Caco-2 (cell line): ENCODE measurements at regions not wholly inside any gene's neighbourhood (a gene's known extent, or its start where the extent isn't known, plus 50 kb on each side); places are given as distances from the start of the nearest gene placed in this dataset.

Source experiments
- BruUV-seq: library from RNA; stranded (reverse); fragments of 400-500 nt; replicated peaks from 2 replicates; lab custom pipeline; 2021; lab: Mats Ljungman, UMichigan
- CTCF ChIA-PET: fragments of 300-600 bp; sonication (Branson Sonifier 250); formaldehyde crosslinking; loops from one replicate; lab custom pipeline; 2022; ENCODE audit warnings: antibody characterized with exemption; lab: Charles Lee
- POLR2A ChIA-PET: fragments of 300-600 bp; sonication (Branson Sonifier 250); formaldehyde crosslinking; loops from one replicate; lab custom pipeline; 2022; ENCODE audit warnings: antibody characterized with exemption; lab: Charles Lee
- DNase-seq, 2 experiments: peaks; one replicate each; pipeline versions ENCODE4 v3.0.0 to v3.0.0-alpha.2; 2020 to 2022
- H3K27me3 ChIP-seq: replicated peaks from 2 replicates; pipeline ENCODE4 v1.6.0; 2011; ENCODE audit warnings: low read length; ENCODE audit not compliant: control insufficient read depth, insufficient read depth
- H3K36me3 ChIP-seq: 2 replicates; pipeline ENCODE4 v1.5.1; 2011; ENCODE audit warnings: low read length; ENCODE audit not compliant: control insufficient read depth, insufficient read depth
- H3K4me1 ChIP-seq: fragments of 250-450 bp; sonication (Bioruptor Pico); 2 replicates; pipeline ENCODE4 v1.5.1; 2020; ENCODE audit warnings: mild to moderate bottlenecking
- H3K4me3 ChIP-seq: 2 replicates; pipeline ENCODE4 v1.5.1; 2011; ENCODE audit warnings: low read depth, mild to moderate bottlenecking, control low read depth, low read length
- H3K9me3 ChIP-seq: fragments of 250-450 bp; sonication (Bioruptor Pico); 2 replicates; pipeline ENCODE4 v1.5.1; 2020; ENCODE audit warnings: mild to moderate bottlenecking, moderate library complexity
- H3K27ac Mint-ChIP-seq: one replicate; pipeline ENCODE4 v1.8.0; 2022; ENCODE audit warnings: mixed read lengths; ENCODE audit not compliant: unreplicated experiment
- H3K27me3 Mint-ChIP-seq: one replicate; pipeline ENCODE4 v1.8.0; 2022; ENCODE audit warnings: mixed read lengths; ENCODE audit not compliant: insufficient read depth, unreplicated experiment
- H3K36me3 Mint-ChIP-seq: one replicate; pipeline ENCODE4 v1.8.0; 2022; ENCODE audit warnings: mild to moderate bottlenecking, mixed read lengths; ENCODE audit not compliant: insufficient read depth, unreplicated experiment
- H3K4me1 Mint-ChIP-seq: one replicate; pipeline ENCODE4 v1.8.0; 2022; ENCODE audit warnings: low read depth, mixed read lengths; ENCODE audit not compliant: unreplicated experiment
- H3K4me3 Mint-ChIP-seq: one replicate; pipeline ENCODE4 v1.8.0; 2022; ENCODE audit warnings: mild to moderate bottlenecking, moderate library complexity, mixed read lengths; ENCODE audit not compliant: unreplicated experiment
- H3K9me3 Mint-ChIP-seq: one replicate; pipeline ENCODE4 v1.8.0; 2022; ENCODE audit warnings: mixed read lengths; ENCODE audit not compliant: unreplicated experiment
- CTCF ChIP-seq, 2 experiments: fragments of 200-600 bp in 1 of 2; IDR thresholded peaks; 1 replicate in 1 of 2; 2 replicates in 1 of 2; pipeline versions ENCODE4 v1.5.1 to v1.8.0; 2011 to 2022; ENCODE audit warnings: antibody characterized with exemption in 1 of 2, control low read depth in 1 of 2, inconsistent platforms in 1 of 2, low read depth in 1 of 2, low read length in 1 of 2, mild to moderate bottlenecking in 1 of 2, moderate library complexity in 1 of 2; ENCODE audit not compliant: insufficient read depth in 1 of 2, severe bottlenecking in 1 of 2, unreplicated experiment in 1 of 2
- intact Hi-C: fragments of 100-400 bp; cut with micrococcal nuclease; formaldehyde crosslinking; loops from one replicate; pipeline ENCODE4 v1.10.0; 2022; ENCODE audit not compliant: unreplicated experiment

- POLR2A ChIA-PET, result no interaction called here
- CTCF ChIA-PET, result no interaction called here
- H3K4me1 ChIP-seq, result no peaks in the 10 kb centered on the region
- no peak overlapping the region for H3K4me3 ChIP-seq
- peaks cover 2% of the 10 kb centered on the region for H3K27me3 Mint-ChIP-seq
- no TSS peak for BruUV-seq
- no peaks in the 10 kb centered on the region for H3K9me3 ChIP-seq
- H3K36me3 Mint-ChIP-seq, result no peaks in the 10 kb centered on the region
- no peak for TF ChIP-seq CTCF (IDR thresholded peaks at IDR 0.05; ENCODE audit: insufficient read depth in 1 of 2, low read depth in 1 of 2, low read length in 1 of 2, severe bottlenecking in 1 of 2, unreplicated experiment in 1 of 2)
- H3K36me3 ChIP-seq, result no peaks in the 10 kb centered on the region
- H3K9me3 Mint-ChIP-seq, result no peaks in the 10 kb centered on the region
- H3K4me3 Mint-ChIP-seq, result no peak overlapping the region
- intact Hi-C loops, result no loop called here
- DNase-seq, result no peak
- no peaks in the 10 kb centered on the region for H3K4me1 Mint-ChIP-seq
- no peaks in the 10 kb centered on the region for H3K27me3 ChIP-seq
- no peak overlapping the region for H3K27ac Mint-ChIP-seq
These were observed 288.4 kb downstream of the GXYLT1 start for GRCh38 chr12:41856228-41856627.

GRCh38 chr12:41850046-41850445 is 294.6 kb downstream of the GXYLT1 start:
- no peak for TF ChIP-seq CTCF (IDR thresholded peaks at IDR 0.05; ENCODE audit: insufficient read depth in 1 of 2, low read depth in 1 of 2, low read length in 1 of 2, severe bottlenecking in 1 of 2, unreplicated experiment in 1 of 2)
- DNase-seq, result no peak
- no TSS peak for BruUV-seq
- Mint-ChIP-seq H3K36me3 (no peaks in the 10 kb centered on the region), H3K27me3 (peaks cover 3% of the 10 kb centered on the region), H3K4me3 (no peak overlapping the region), H3K9me3 (peaks cover 6% of the 10 kb centered on the region), H3K27ac (no peak overlapping the region), H3K4me1 (no peaks in the 10 kb centered on the region)
- ChIA-PET CTCF (interaction anchor here (0.5 kb wide), 1 partner anchor 315 kb away, joined by 6 read pairs; no protein-coding TSS in a partner anchor), POLR2A (no interaction called here)
- Histone ChIP-seq H3K36me3 (no peaks in the 10 kb centered on the region), H3K27me3 (no peaks in the 10 kb centered on the region), H3K4me1 (no peaks in the 10 kb centered on the region), H3K9me3 (no peaks in the 10 kb centered on the region; the same call in 1 of the 2 replicates), H3K4me3 (no peak overlapping the region)
- intact Hi-C loops, result no loop called here

DNA sequence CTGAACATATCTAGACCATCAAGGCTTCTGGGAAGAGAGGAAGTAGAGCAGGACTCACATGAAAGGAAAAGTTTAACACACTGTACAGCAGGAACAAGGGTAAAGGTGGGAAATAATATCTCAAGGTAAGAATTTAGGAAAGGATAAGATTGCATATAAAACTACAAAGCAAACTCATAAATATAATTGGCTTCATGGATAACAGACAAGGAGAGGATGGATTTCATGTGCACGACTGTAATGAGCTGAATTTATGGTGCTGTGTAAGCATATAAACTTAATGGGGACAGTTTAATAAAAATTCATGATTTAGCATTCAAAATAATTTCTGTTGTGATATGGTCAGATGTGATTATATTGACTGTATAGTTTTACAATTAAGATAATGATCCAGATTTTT is 298.0 kb downstream of the GXYLT1 start:
- H3K27me3 Mint-ChIP-seq, result peaks cover 3% of the 10 kb centered on the region
- H3K36me3 ChIP-seq, result no peaks in the 10 kb centered on the region
- intact Hi-C loops, result no loop called here
- H3K27me3 ChIP-seq, result no peaks in the 10 kb centered on the region
- CTCF ChIA-PET, result no interaction called here
- H3K9me3 Mint-ChIP-seq, result peaks cover 6% of the 10 kb centered on the region
- no peaks in the 10 kb centered on the region for H3K36me3 Mint-ChIP-seq
- no peak overlapping the region for H3K4me3 Mint-ChIP-seq
- no peaks in the 10 kb centered on the region; the same call in 1 of the 2 replicates for H3K9me3 ChIP-seq
- H3K4me1 Mint-ChIP-seq, result no peaks in the 10 kb centered on the region
- no peak overlapping the region for H3K27ac Mint-ChIP-seq
- H3K4me3 ChIP-seq, result no peak overlapping the region
- BruUV-seq, result no TSS peak
- no peak for TF ChIP-seq CTCF (IDR thresholded peaks at IDR 0.05; ENCODE audit: insufficient read depth in 1 of 2, low read depth in 1 of 2, low read length in 1 of 2, severe bottlenecking in 1 of 2, unreplicated experiment in 1 of 2)
- DNase-seq, result no peak
- no peaks in the 10 kb centered on the region for H3K4me1 ChIP-seq
- POLR2A ChIA-PET, result no interaction called here
